ENCODE measurements at regions not wholly inside any gene's neighbourhood (a gene's known extent, or its start where the extent isn't known, plus 50 kb on each side); places are given as distances from the start of the nearest gene placed in this dataset.

- CTCF ChIA-PET = no interaction called here
- Mint-ChIP-seq H3K36me3 (no peaks in the 10 kb centered on the region), H3K27ac (no peak overlapping the region), H3K4me3 (no peak overlapping the region), H3K9me3 (no peaks in the 10 kb centered on the region), H3K27me3 (no peaks in the 10 kb centered on the region), H3K4me1 (no peaks in the 10 kb centered on the region)
- no peak for DNase-seq
Observed at GRCh38 chr10:4688601-4689000, 137.4 kb upstream of the AKR1E2 start.

- H3K4me3 Mint-ChIP-seq = no peak overlapping the region
- no peaks in the 10 kb centered on the region for H3K36me3 Mint-ChIP-seq
- no peaks in the 10 kb centered on the region for H3K9me3 Mint-ChIP-seq
- no peak for DNase-seq
- H3K27ac Mint-ChIP-seq = no peak overlapping the region
- no peaks in the 10 kb centered on the region for H3K4me1 Mint-ChIP-seq
- no peaks in the 10 kb centered on the region for H3K27me3 Mint-ChIP-seq
- CTCF ChIA-PET = no interaction called here
Observed at GRCh38 chr10:4688168-4688567, 137.8 kb upstream of the AKR1E2 start.

- H3K4me1 Mint-ChIP-seq = no peaks in the 10 kb centered on the region
- CTCF ChIA-PET = no interaction called here
- H3K36me3 Mint-ChIP-seq = no peaks in the 10 kb centered on the region
- no peaks in the 10 kb centered on the region for H3K9me3 Mint-ChIP-seq
- no peak overlapping the region for H3K4me3 Mint-ChIP-seq
- DNase-seq = no peak
- H3K27ac Mint-ChIP-seq = no peak overlapping the region
- no peaks in the 10 kb centered on the region for H3K27me3 Mint-ChIP-seq
Observed at GRCh38 chr10:4687397-4687796, 138.6 kb upstream of the AKR1E2 start.

- H3K36me3 Mint-ChIP-seq = no peaks in the 10 kb centered on the region
- no peaks in the 10 kb centered on the region for H3K4me1 Mint-ChIP-seq
- H3K27me3 Mint-ChIP-seq = no peaks in the 10 kb centered on the region
- no peak overlapping the region for H3K4me3 Mint-ChIP-seq
- no peak overlapping the region for H3K27ac Mint-ChIP-seq
- no peaks in the 10 kb centered on the region for H3K9me3 Mint-ChIP-seq
- DNase-seq = no peak
- CTCF ChIA-PET = no interaction called here
Observed at GRCh38 chr10:4686644-4686996, 139.4 kb upstream of the AKR1E2 start.

- Mint-ChIP-seq H3K27ac (no peak overlapping the region), H3K27me3 (no peaks in the 10 kb centered on the region), H3K4me3 (no peak overlapping the region), H3K36me3 (no peaks in the 10 kb centered on the region), H3K9me3 (no peaks in the 10 kb centered on the region), H3K4me1 (no peaks in the 10 kb centered on the region)
- CTCF ChIA-PET = no interaction called here
- DNase-seq = no peak
Observed at GRCh38 chr10:4685904-4686643, 139.9 kb upstream of the AKR1E2 start.

GRCh38 chr10:4685491-4685890 is 140.5 kb upstream of the AKR1E2 start:
- no peak overlapping the region for H3K27ac Mint-ChIP-seq

GRCh38 chr10:4684434-4684833 is 141.6 kb upstream of the AKR1E2 start:
- no peak for DNase-seq
- no peaks in the 10 kb centered on the region for H3K9me3 Mint-ChIP-seq

More at GRCh38 chr10:4685491-4685890, 140.5 kb upstream of the AKR1E2 start:
- Mint-ChIP-seq H3K4me1 (no peaks in the 10 kb centered on the region), H3K36me3 (no peaks in the 10 kb centered on the region), H3K9me3 (no peaks in the 10 kb centered on the region), H3K27me3 (no peaks in the 10 kb centered on the region), H3K4me3 (no peak overlapping the region)
- CTCF ChIA-PET = no interaction called here
- DNase-seq = no peak

GRCh38 chr10:4683838-4684237 is 142.2 kb upstream of the AKR1E2 start:
- Mint-ChIP-seq H3K4me3 (no peak overlapping the region), H3K36me3 (no peaks in the 10 kb centered on the region), H3K4me1 (no peaks in the 10 kb centered on the region), H3K27me3 (no peaks in the 10 kb centered on the region), H3K9me3 (no peaks in the 10 kb centered on the region), H3K27ac (no peak overlapping the region)
- CTCF ChIA-PET = no interaction called here
- DNase-seq = no peak

More at GRCh38 chr10:4684434-4684833, 141.6 kb upstream of the AKR1E2 start:
- Mint-ChIP-seq H3K4me1 (no peaks in the 10 kb centered on the region), H3K27me3 (no peaks in the 10 kb centered on the region), H3K27ac (no peak overlapping the region), H3K4me3 (no peak overlapping the region), H3K36me3 (no peaks in the 10 kb centered on the region)
- CTCF ChIA-PET = no interaction called here

- H3K27ac Mint-ChIP-seq = no peak overlapping the region
- no peaks in the 10 kb centered on the region for H3K4me1 Mint-ChIP-seq
- DNase-seq = no peak
- H3K27me3 Mint-ChIP-seq = no peaks in the 10 kb centered on the region
- H3K9me3 Mint-ChIP-seq = no peaks in the 10 kb centered on the region
- H3K36me3 Mint-ChIP-seq = no peaks in the 10 kb centered on the region
- H3K4me3 Mint-ChIP-seq = no peak overlapping the region
- CTCF ChIA-PET = interaction anchor here (0.7 kb wide), 1 partner anchor 751 kb away, joined by 3 read pairs; no protein-coding TSS in a partner anchor
Observed at GRCh38 chr10:4683137-4683536, 142.9 kb upstream of the AKR1E2 start.

GRCh38 chr10:4678951-4679671 is 146.9 kb upstream of the AKR1E2 start:
- no peaks in the 10 kb centered on the region for H3K4me1 Mint-ChIP-seq
- no peak for DNase-seq
- no peak overlapping the region for H3K4me3 Mint-ChIP-seq
- H3K27me3 Mint-ChIP-seq = peaks cover 13% of the 10 kb centered on the region
- no peaks in the 10 kb centered on the region for H3K9me3 Mint-ChIP-seq
- H3K27ac Mint-ChIP-seq = no peak overlapping the region
- H3K36me3 Mint-ChIP-seq = no peaks in the 10 kb centered on the region
- CTCF ChIA-PET = no interaction called here

- no peak overlapping the region for H3K27ac Mint-ChIP-seq
- H3K27me3 Mint-ChIP-seq = peaks cover 13% of the 10 kb centered on the region
- CTCF ChIA-PET = no interaction called here
- H3K9me3 Mint-ChIP-seq = no peaks in the 10 kb centered on the region
- no peaks in the 10 kb centered on the region for H3K36me3 Mint-ChIP-seq
- DNase-seq = no peak
- H3K4me1 Mint-ChIP-seq = no peaks in the 10 kb centered on the region
- H3K4me3 Mint-ChIP-seq = no peak overlapping the region
Observed at GRCh38 chr10:4678023-4678950, 147.7 kb upstream of the AKR1E2 start.

- no peaks in the 10 kb centered on the region for H3K9me3 Mint-ChIP-seq
- H3K27ac Mint-ChIP-seq = no peak overlapping the region
- no peak for DNase-seq
- CTCF ChIA-PET = no interaction called here
- no peak overlapping the region for H3K4me3 Mint-ChIP-seq
- no peaks in the 10 kb centered on the region for H3K36me3 Mint-ChIP-seq
- no peaks in the 10 kb centered on the region for H3K4me1 Mint-ChIP-seq
- H3K27me3 Mint-ChIP-seq = peaks cover 13% of the 10 kb centered on the region
Observed at GRCh38 chr10:4677296-4678021, 148.5 kb upstream of the AKR1E2 start.

GRCh38 chr10:4676566-4676965 is 149.4 kb upstream of the AKR1E2 start:
- CTCF ChIA-PET = no interaction called here
- peaks cover 16% of the 10 kb centered on the region for H3K27me3 Mint-ChIP-seq
- no peak overlapping the region for H3K4me3 Mint-ChIP-seq

GRCh38 chr10:4675808-4676207 is 150.2 kb upstream of the AKR1E2 start:
- no peak for DNase-seq
- Mint-ChIP-seq H3K27me3 (peaks cover 19% of the 10 kb centered on the region), H3K36me3 (no peaks in the 10 kb centered on the region), H3K4me1 (no peaks in the 10 kb centered on the region), H3K9me3 (no peaks in the 10 kb centered on the region), H3K27ac (no peak overlapping the region), H3K4me3 (no peak overlapping the region)
- CTCF ChIA-PET = interaction anchor here (0.8 kb wide), 1 partner anchor 36 kb away, joined by 4 read pairs; no protein-coding TSS in a partner anchor

More at GRCh38 chr10:4676566-4676965, 149.4 kb upstream of the AKR1E2 start:
- H3K9me3 Mint-ChIP-seq = no peaks in the 10 kb centered on the region
- H3K36me3 Mint-ChIP-seq = no peaks in the 10 kb centered on the region
- no peak overlapping the region for H3K27ac Mint-ChIP-seq
- H3K4me1 Mint-ChIP-seq = no peaks in the 10 kb centered on the region
- DNase-seq = no peak
